GM23248 (cell line): ENCODE measurements at regions not wholly inside any gene's neighbourhood (a gene's known extent, or its start where the extent isn't known, plus 50 kb on each side); places are given as distances from the start of the nearest gene placed in this dataset.

Experiments
- EZH2 ChIP-seq: fragments of 200-600 bp; sonication (generic); IDR thresholded peaks from 2 replicates; pipeline ENCODE4 v1.6.1; 2018; ENCODE audit warnings: antibody characterized with exemption, mild to moderate bottlenecking; ENCODE audit not compliant: insufficient read depth, poor library complexity, severe bottlenecking
- EZH2phosphoT487 ChIP-seq: fragments of 200-600 bp; sonication (generic); IDR thresholded peaks from 2 replicates; pipeline ENCODE4 v1.6.1; 2018; ENCODE audit warnings: antibody characterized with exemption, moderate library complexity, mild to moderate bottlenecking, low read depth; ENCODE audit not compliant: insufficient read depth

- TF ChIP-seq EZH2 (no peak), EZH2phosphoT487 (no peak)
Observed at GRCh38 chr19:30158893-30159245, 213.3 kb upstream of the ZNF536 start.
